Fibroblast of skin of right biceps (primary cell): ENCODE measurements at regions not wholly inside any gene's neighbourhood (a gene's known extent, or its start where the extent isn't known, plus 50 kb on each side); places are given as distances from the start of the nearest gene placed in this dataset.
"Not testable (repeated sequence)": the region's sequence is repeated elsewhere in the genome, so short reads cannot be mapped to it uniquely, and the experiment has no call there.

Source experiments
- DNase-seq: peaks from one replicate; pipeline ENCODE4 v3.0.0-alpha.2; 2013

DNA sequence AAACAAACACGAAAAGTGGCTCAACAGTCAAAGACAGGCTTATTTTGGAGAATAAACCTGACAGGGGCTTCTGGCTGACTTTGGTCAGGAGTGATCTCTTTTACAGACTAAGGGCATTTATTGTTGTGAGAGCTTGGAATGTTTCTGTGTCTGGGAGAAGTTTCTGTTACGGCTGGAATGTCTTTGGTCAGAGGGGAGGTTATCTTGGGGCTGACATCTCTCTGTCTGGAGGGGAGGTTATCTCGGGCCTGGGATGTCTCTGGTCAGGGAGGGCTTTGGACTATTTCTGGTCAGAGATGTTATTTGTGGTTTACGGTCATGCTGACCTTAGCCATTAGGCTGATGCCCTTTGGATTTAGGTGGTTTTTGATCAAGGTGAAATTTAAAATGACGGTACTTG lies 345.5 kb upstream of the FSIP2 start:
- no peak for DNase-seq

DNA sequence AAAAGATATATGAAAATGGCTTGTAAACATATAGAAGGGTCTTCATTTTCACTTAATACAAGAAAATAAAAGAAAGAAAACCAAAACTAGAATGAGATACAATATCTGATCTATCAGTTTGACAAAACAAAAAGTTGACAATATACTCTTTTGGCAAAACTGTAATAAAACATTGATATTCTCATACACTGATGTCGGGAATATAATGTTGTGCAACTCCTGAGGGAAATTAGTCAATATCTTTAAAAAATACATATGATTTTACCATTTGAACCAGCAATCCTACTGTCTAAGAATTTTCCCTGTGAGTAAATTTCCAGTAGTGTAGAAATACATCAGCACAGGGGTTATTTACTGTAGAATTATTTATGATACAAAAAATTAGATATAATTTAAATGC lies 336.1 kb upstream of the FSIP2 start:
- no peak for DNase-seq

DNA sequence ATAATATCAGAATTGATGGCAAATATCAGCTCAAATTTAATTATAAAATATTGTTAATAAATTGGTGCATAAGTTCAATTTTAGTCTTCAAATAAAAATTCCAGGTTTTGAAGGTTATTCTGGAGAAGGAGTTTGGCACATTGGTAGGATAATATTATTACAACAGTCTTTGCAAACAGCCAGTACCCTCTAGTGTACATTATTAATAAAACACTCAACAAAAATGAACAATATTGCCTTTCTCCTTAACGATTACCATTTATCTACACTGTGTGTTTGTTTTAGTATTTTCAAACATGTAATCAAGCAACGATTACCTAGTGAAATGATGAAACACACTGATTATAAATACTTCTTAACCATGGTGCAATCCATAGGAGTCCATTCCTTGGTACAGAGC lies 334.0 kb upstream of the FSIP2 start:
- DNase-seq: no peak

- DNase-seq: no peak
These were observed 321.5 kb upstream of the FSIP2 start for GRCh38 chr2:185417111-185417510.

GRCh38 chr2:185417688-185418087 lies 320.9 kb upstream of the FSIP2 start:
- DNase-seq: no peak

- DNase-seq: not testable (repeated sequence)
These were observed 313.5 kb upstream of the FSIP2 start for GRCh38 chr2:185424958-185425629.

DNA sequence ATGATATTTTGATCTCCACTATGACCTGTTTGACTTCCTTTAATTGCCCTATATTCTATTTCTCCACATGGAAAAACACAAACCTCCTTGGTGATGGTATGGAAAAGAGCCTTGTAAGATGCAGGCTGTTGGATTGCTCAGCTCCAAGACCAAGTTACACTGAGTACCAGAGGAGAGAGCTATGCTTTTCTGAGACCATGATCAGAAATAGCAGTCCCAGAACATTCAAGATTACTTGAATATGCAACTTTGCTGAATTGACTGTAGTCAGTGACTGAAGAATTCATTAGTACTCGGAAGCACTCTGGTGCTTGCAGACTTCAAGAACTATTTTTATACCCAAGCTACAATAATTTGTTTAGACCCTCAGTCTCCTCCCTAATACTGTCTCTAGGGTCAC lies 310.6 kb upstream of the FSIP2 start:
- no peak for DNase-seq

- peak; percentile 81 for DNase-seq
These were observed 304.8 kb upstream of the FSIP2 start for GRCh38 chr2:185433824-185434223.

- DNase-seq: no peak
These were observed 301.7 kb upstream of the FSIP2 start for GRCh38 chr2:185436787-185437372.

DNA sequence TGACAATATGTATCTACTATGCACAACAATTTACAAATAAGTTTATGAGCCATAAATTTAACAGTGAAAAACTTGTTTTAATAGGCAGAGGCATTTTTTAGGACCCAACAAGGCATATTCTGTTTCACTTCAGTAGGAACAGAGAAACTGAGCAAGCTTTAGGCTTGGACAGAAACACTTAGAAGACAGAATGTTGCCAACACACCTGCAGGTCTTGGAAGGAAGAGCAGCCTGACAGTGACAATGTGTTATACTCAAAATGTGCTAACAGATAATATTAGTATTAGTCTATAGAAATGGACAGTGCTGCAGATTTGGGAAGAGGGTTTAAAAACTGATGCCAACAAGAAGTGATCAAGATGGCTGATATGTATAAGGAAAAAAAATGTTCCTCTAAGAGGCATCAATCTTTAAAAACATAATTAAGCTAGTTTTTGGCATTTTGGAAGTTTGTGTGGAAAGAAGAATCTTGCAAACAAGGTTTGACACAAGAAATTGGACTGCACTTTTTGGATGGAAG lies 297.1 kb upstream of the FSIP2 start:
- no peak for DNase-seq

GRCh38 chr2:185456517-185456916 lies 282.1 kb upstream of the FSIP2 start:
- DNase-seq: peak; percentile 71

GRCh38 chr2:185463481-185463880 lies 275.1 kb upstream of the FSIP2 start:
- DNase-seq: no peak

GRCh38 chr2:185466915-185467314 lies 271.7 kb upstream of the FSIP2 start:
- no peak for DNase-seq

GRCh38 chr2:185471441-185471840 lies 267.2 kb upstream of the FSIP2 start:
- no peak for DNase-seq

DNA sequence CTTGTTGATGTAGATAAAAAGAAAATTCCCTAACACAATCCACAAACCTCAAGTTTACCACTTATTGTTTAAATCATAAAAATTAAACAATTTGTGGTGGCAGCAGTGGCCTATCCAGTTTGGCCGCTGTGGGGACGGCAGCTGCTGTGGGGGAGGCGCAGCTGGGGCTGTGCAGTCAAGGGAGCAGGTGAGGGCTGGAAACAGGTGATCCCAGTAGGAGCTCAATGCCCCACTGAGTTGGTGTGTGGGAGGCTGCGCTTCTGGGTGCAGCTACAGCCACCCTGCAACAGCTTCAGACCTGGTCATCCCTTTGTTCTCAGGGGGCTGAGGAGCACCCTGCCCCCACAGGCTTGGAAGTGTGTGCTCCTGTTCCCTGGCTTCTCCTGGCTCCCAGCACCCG lies 266.0 kb upstream of the FSIP2 start:
- no peak for DNase-seq

DNA sequence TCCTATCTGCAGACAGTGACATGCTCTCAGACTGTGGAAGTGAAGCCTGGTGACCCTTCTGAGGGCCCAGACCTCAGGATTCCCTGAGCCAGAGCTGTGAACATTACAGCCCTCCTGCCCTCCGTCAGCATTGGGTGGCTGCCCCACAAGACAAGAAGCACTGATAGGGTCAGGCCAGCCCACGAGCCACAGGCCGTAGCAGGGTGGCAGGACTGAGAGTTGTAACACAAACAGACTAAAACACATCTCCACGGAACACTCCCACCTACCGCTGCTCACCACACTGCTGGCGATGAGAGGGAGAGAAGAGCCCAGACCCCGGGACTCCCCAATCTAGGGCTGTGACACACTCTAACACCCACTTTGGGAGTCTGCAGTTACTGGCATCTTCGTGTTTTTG lies 264.8 kb upstream of the FSIP2 start:
- DNase-seq: no peak

GRCh38 chr2:185475914-185476313 lies 262.7 kb upstream of the FSIP2 start:
- no peak for DNase-seq

DNA sequence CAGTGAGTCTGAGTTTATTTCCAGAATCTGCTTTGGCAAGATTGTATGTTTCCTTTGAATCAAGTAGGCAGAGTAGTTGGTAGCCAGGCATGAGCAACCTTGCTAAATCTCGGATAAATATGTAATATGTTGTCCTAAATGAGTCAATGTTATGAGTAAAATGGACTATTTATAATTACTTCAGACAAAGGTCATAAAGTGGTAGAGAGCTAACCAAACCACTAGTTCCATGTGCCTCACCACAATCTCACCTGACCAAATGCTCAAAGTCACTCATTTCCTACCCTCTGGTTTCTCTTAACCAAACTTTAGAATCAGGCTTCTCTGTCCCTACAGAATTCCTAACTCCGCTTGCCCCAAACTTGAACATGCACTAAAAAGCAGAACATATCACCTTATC lies 261.2 kb upstream of the FSIP2 start:
- DNase-seq: no peak

DNA sequence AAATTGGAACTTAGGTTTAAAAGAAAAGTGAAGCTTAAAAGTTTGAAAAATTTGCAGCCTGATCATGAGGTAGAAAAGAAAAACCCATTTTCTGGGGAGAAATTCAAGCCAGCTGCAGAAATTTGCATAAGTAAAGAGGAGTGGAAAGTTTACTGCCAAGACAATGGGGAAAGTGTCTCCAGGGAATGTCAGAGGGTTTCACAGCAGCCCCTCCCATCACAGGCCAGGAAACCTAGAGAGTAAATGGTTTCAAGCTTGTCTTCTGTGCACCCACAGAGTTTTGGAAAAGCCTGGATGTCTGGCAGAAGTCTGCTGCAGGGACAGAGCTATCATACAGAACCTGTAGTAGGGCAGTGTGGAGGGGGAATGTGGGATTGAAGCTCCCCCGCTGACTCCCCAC lies 254.0 kb upstream of the FSIP2 start:
- no peak for DNase-seq

DNA sequence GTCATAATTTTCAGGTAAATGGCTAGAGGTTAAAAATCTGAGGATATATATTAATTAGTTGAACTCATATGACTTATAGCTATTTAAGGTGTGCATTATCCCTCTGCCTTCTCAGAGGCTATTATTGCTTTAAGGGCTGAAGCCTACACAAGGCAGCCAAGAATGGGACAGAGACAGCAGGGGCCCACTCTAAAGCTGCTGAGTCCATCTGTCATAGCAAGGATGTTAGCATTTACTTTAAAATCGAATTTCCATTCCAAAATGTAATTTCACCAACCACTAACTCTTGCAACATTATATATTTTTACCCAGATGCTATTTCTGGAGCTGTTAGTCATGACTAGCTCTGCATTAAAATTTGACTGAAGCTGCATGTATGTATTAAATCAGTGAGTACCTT lies 236.3 kb upstream of the FSIP2 start:
- peak; percentile 8 for DNase-seq

- DNase-seq: no peak
These were observed 230.9 kb upstream of the FSIP2 start for GRCh38 chr2:185507719-185508118.

GRCh38 chr2:185510060-185510459 lies 228.5 kb upstream of the FSIP2 start:
- DNase-seq: no peak

GRCh38 chr2:185511925-185512324 lies 226.7 kb upstream of the FSIP2 start:
- no peak for DNase-seq

- no peak for DNase-seq
These were observed 216.1 kb upstream of the FSIP2 start for GRCh38 chr2:185522472-185522871.

DNA sequence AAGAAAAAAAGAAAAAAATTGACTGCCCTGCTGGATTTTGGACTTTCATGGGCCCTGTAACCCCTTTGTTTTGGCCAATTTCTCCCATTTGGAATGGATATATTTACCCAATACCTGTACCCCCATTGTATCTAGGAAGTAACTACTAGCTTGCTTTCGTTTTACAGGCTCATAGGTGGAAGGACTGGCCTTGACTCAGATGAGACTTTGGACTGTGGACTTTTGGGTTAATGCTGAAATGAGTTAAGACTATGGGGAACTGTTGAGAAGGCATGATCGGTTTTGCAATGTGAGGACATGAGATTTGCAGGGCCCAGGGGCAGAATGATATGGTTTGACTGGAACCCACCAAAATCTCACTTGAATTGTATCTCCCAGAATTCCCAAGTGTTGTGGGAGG lies 214.4 kb upstream of the FSIP2 start:
- DNase-seq: not testable (repeated sequence)
